ENCODE measurements at regions not wholly inside any gene's neighbourhood (a gene's known extent, or its start where the extent isn't known, plus 50 kb on each side); places are given as distances from the start of the nearest gene placed in this dataset.

DNA sequence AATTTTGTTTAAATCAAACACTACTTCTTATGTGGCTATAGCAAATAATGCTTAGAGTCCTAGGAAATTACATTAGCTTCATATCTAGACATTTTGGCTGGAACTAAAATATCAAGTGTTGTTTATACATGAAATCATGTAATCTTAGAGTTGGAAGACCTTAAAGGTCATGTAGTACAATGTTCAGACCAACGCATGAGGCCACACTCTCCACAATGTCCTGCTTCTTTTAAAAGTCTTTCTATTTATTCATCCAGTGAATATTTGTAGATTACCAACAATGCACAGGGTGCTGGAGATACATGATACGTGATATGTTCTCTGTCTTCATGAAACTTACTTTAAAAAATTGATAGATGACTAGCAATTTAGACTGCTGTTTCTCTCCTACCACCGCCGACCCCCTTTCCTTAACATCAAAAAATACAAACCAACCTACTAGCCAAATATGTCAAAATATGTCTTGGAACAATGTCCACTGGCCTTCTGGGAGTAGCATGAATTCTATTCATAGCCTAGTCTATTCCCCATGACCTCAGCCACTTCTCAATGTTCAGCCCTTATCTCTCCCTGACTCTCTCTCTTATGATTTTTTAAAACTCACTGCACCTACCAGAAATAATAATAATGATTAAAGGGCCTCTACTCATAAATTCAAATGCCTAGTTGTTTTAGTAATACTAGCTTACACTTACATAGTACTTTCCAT is 59.5 kb upstream of the CAV2 start:
- Histone ChIP-seq H3K9ac (ENCODE audit: insufficient read depth in 1 of 2, low read length in 2 of 2) (no peak overlapping the region), H3K36me3 (ENCODE audit: control insufficient read depth in 4 of 4, insufficient read depth in 4 of 4, low read length in 4 of 4) (no peaks in the 10 kb centered on the region), H3K4me3 (no peak overlapping the region), H3K9me3 (ENCODE audit: control insufficient read depth in 4 of 4, insufficient read depth in 3 of 4, low read length in 3 of 4) (no peaks in the 10 kb centered on the region), H3K4me1 (ENCODE audit: control insufficient read depth in 5 of 5, insufficient read depth in 5 of 5, low read length in 5 of 5) (peaks cover 0 to 27% (median 16%) of the 10 kb centered on the region in 5 donors), H3K27me3 (ENCODE audit: control insufficient read depth in 3 of 3, insufficient read depth in 3 of 3, low read length in 2 of 3) (no peaks in the 10 kb centered on the region), H3K27ac (ENCODE audit: low read depth in 1 of 2, low read length in 1 of 2) (peak overlapping the region in 1 of 2 donors; percentile 90)
- TF ChIP-seq, protein P1, sequence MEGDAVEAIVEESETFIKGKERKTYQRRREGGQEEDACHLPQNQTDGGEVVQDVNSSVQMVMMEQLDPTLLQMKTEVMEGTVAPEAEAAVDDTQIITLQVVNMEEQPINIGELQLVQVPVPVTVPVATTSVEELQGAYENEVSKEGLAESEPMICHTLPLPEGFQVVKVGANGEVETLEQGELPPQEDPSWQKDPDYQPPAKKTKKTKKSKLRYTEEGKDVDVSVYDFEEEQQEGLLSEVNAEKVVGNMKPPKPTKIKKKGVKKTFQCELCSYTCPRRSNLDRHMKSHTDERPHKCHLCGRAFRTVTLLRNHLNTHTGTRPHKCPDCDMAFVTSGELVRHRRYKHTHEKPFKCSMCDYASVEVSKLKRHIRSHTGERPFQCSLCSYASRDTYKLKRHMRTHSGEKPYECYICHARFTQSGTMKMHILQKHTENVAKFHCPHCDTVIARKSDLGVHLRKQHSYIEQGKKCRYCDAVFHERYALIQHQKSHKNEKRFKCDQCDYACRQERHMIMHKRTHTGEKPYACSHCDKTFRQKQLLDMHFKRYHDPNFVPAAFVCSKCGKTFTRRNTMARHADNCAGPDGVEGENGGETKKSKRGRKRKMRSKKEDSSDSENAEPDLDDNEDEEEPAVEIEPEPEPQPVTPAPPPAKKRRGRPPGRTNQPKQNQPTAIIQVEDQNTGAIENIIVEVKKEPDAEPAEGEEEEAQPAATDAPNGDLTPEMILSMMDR (IDR thresholded peaks at IDR 0.05; ENCODE audit: control extremely low read depth, extremely low read depth): no peak
- ATAC-seq (ENCODE audit: insufficient read depth, low FRiP score) (no peak), DNase-seq (peak in 2 of 3 donors; percentile 69 to 78)
- WGBS, 2 donors: 73 to 89% methylated on average over 4 of the region's 4 CpGs

DNA sequence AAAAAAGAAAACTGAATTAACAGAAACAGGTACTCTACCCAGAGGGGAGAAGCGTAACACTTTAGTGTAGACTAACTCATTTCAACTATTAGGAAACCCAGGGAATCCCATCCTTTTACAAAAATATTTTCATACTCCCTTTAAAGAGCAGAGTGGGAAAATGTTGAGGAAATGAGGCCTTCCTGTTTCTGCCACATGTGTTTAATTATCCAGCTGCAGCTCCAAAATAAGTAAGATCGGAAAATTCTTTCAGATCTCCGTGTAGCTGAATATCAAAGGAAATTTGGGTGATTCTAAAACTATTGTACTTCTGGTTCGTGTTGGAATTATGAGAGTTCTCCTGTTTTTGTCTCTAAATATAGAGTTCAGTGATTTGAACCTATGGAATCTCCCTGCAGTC is 58.0 kb upstream of the CAV2 start:
- Histone ChIP-seq H3K4me1 (ENCODE audit: control insufficient read depth in 5 of 5, insufficient read depth in 5 of 5, low read length in 5 of 5) (peaks cover 0 to 40% (median 16%) of the 10 kb centered on the region in 5 donors), H3K36me3 (ENCODE audit: control insufficient read depth in 4 of 4, insufficient read depth in 4 of 4, low read length in 4 of 4) (no peaks in the 10 kb centered on the region), H3K9ac (ENCODE audit: insufficient read depth in 1 of 2, low read length in 2 of 2) (no peak overlapping the region), H3K9me3 (ENCODE audit: control insufficient read depth in 4 of 4, insufficient read depth in 3 of 4, low read length in 3 of 4) (no peaks in the 10 kb centered on the region), H3K27me3 (ENCODE audit: control insufficient read depth in 3 of 3, insufficient read depth in 3 of 3, low read length in 2 of 3) (no peaks in the 10 kb centered on the region), H3K27ac (ENCODE audit: low read depth in 1 of 2, low read length in 1 of 2) (peak overlapping the region in 1 of 2 donors; percentile 79), H3K4me3 (no peak overlapping the region)
- 57 to 73% methylated on average over 4 of the region's 4 CpGs for WGBS, 2 donors
- TF ChIP-seq, protein P1 (IDR thresholded peaks at IDR 0.05; ENCODE audit: control extremely low read depth, extremely low read depth): no peak
- DNase-seq (no peak), ATAC-seq (ENCODE audit: insufficient read depth, low FRiP score) (no peak)

DNA sequence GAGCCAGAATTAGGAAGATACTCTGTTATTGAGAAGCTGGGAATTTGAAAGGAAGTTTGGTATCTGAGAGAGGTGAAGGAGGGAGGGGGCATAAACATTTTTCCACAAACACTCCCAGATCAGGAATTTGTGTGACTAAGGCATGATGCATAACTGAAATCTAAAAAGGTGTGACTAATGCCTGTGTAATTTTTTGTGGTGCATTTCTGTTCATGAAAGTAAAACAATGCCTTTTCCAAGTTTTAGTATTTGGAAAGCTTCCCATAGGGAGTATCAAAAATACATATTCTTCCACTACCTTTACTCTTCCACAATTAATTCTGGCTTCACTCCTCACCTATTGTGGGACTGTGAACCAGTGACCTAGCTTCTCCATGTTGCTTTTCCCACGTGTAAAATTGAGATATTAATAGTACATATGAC is 56.4 kb upstream of the CAV2 start:
- Histone ChIP-seq H3K9me3 (ENCODE audit: control insufficient read depth in 4 of 4, insufficient read depth in 3 of 4, low read length in 3 of 4) (no peaks in the 10 kb centered on the region), H3K9ac (ENCODE audit: insufficient read depth in 1 of 2, low read length in 2 of 2) (no peak overlapping the region), H3K4me1 (ENCODE audit: control insufficient read depth in 5 of 5, insufficient read depth in 5 of 5, low read length in 5 of 5) (peaks cover 2 to 53% (median 16%) of the 10 kb centered on the region in 5 donors), H3K4me3 (no peak overlapping the region), H3K27ac (ENCODE audit: low read depth in 1 of 2, low read length in 1 of 2) (peak overlapping the region in 1 of 2 donors; percentile 72), H3K36me3 (ENCODE audit: control insufficient read depth in 4 of 4, insufficient read depth in 4 of 4, low read length in 4 of 4) (no peaks in the 10 kb centered on the region), H3K27me3 (ENCODE audit: control insufficient read depth in 3 of 3, insufficient read depth in 3 of 3, low read length in 2 of 3) (no peaks in the 10 kb centered on the region)
- no peak for DNase-seq
- peak; percentile 85 for ATAC-seq (ENCODE audit: insufficient read depth, low FRiP score)
- TF ChIP-seq, protein P1 (IDR thresholded peaks at IDR 0.05; ENCODE audit: control extremely low read depth, extremely low read depth): no peak
- 49 to 67% methylated on average over 1 of the region's 1 CpG for WGBS, 2 donors
